NCI-H2107 (cell line): ENCODE measurements at regions not wholly inside any gene's neighbourhood (a gene's known extent, or its start where the extent isn't known, plus 50 kb on each side); places are given as distances from the start of the nearest gene placed in this dataset.

ENCODE experiments used
- DNase-seq: peaks from one replicate; lab custom pipeline; 2025; lab: John Stamatoyannopoulos, UW

- DNase-seq, result no peak
Measured at GRCh38 chr4:157509341-157509740, 288.8 kb downstream of the GRIA2 start.

GRCh38 chr4:157502656-157503055 lies 282.1 kb downstream of the GRIA2 start:
- no peak for DNase-seq

GRCh38 chr4:157459785-157460184 lies 239.3 kb downstream of the GRIA2 start:
- no peak for DNase-seq

- no peak for DNase-seq
Measured at GRCh38 chr4:157447195-157447594, 226.7 kb downstream of the GRIA2 start.

- no peak for DNase-seq
Measured at GRCh38 chr4:157444014-157444413, 223.5 kb downstream of the GRIA2 start.

GRCh38 chr4:157443537-157443936 lies 223.0 kb downstream of the GRIA2 start:
- DNase-seq, result no peak

- DNase-seq, result no peak
Measured at GRCh38 chr4:157425897-157426296, 205.4 kb downstream of the GRIA2 start.

GRCh38 chr4:157423526-157424020 lies 203.0 kb downstream of the GRIA2 start:
- no peak for DNase-seq

- no peak for DNase-seq
Measured at GRCh38 chr4:157421365-157421764, 200.8 kb downstream of the GRIA2 start.
